ENCODE measurements at regions not wholly inside any gene's neighbourhood (a gene's known extent, or its start where the extent isn't known, plus 50 kb on each side); places are given as distances from the start of the nearest gene placed in this dataset.
A peak's percentile ranks its signal among the peaks of the same experiment; 100 is the strongest.

- H3K36me3 Mint-ChIP-seq: no peaks in the 10 kb centered on the region
- peaks cover under 1% of the 10 kb centered on the region for H3K27me3 Mint-ChIP-seq
- H3K4me3 Mint-ChIP-seq: no peak overlapping the region
- H3K27ac Mint-ChIP-seq: no peak overlapping the region
- H3K9me3 Mint-ChIP-seq: no peaks in the 10 kb centered on the region
- no peaks in the 10 kb centered on the region for H3K4me1 Mint-ChIP-seq
These were observed 527.0 kb downstream of the TBC1D22A start for GRCh38 chr22:47289336-47289985.

GRCh38 chr22:47288680-47289079 is 526.2 kb downstream of the TBC1D22A start:
- Mint-ChIP-seq H3K36me3 (no peaks in the 10 kb centered on the region), H3K27ac (no peak overlapping the region), H3K27me3 (peaks cover 2% of the 10 kb centered on the region), H3K4me3 (no peak overlapping the region), H3K9me3 (no peaks in the 10 kb centered on the region), H3K4me1 (no peaks in the 10 kb centered on the region)

GRCh38 chr22:47287516-47287915 is 525.1 kb downstream of the TBC1D22A start:
- H3K9me3 Mint-ChIP-seq: no peaks in the 10 kb centered on the region
- peaks cover 5% of the 10 kb centered on the region for H3K27me3 Mint-ChIP-seq
- H3K4me1 Mint-ChIP-seq: no peaks in the 10 kb centered on the region
- H3K27ac Mint-ChIP-seq: no peak overlapping the region
- H3K36me3 Mint-ChIP-seq: no peaks in the 10 kb centered on the region
- peak overlapping the region in 1 of 4 donors; percentile 52 for H3K4me3 Mint-ChIP-seq

- no peaks in the 10 kb centered on the region for H3K36me3 Mint-ChIP-seq
- H3K27me3 Mint-ChIP-seq: peaks cover 5% of the 10 kb centered on the region
- H3K27ac Mint-ChIP-seq: no peak overlapping the region
- no peaks in the 10 kb centered on the region for H3K9me3 Mint-ChIP-seq
- H3K4me1 Mint-ChIP-seq: no peaks in the 10 kb centered on the region
- no peak overlapping the region for H3K4me3 Mint-ChIP-seq
These were observed 524.1 kb downstream of the TBC1D22A start for GRCh38 chr22:47286590-47286989.

GRCh38 chr22:47285981-47286380 is 523.5 kb downstream of the TBC1D22A start:
- Mint-ChIP-seq H3K4me3 (no peak overlapping the region), H3K27me3 (peaks cover 5% of the 10 kb centered on the region), H3K36me3 (no peaks in the 10 kb centered on the region), H3K9me3 (no peaks in the 10 kb centered on the region), H3K4me1 (no peaks in the 10 kb centered on the region), H3K27ac (no peak overlapping the region)

GRCh38 chr22:47284822-47285221 is 522.4 kb downstream of the TBC1D22A start:
- H3K36me3 Mint-ChIP-seq: no peaks in the 10 kb centered on the region
- H3K4me3 Mint-ChIP-seq: no peak overlapping the region
- H3K27ac Mint-ChIP-seq: no peak overlapping the region
- no peaks in the 10 kb centered on the region for H3K4me1 Mint-ChIP-seq
- no peaks in the 10 kb centered on the region for H3K9me3 Mint-ChIP-seq
- H3K27me3 Mint-ChIP-seq: peaks cover 5% of the 10 kb centered on the region

- H3K36me3 Mint-ChIP-seq: no peaks in the 10 kb centered on the region
- no peaks in the 10 kb centered on the region for H3K9me3 Mint-ChIP-seq
- H3K4me1 Mint-ChIP-seq: no peaks in the 10 kb centered on the region
- no peak overlapping the region for H3K4me3 Mint-ChIP-seq
- H3K27ac Mint-ChIP-seq: no peak overlapping the region
- H3K27me3 Mint-ChIP-seq: peaks cover 5% of the 10 kb centered on the region
These were observed 521.9 kb downstream of the TBC1D22A start for GRCh38 chr22:47284360-47284759.

- Mint-ChIP-seq H3K36me3 (no peaks in the 10 kb centered on the region), H3K4me3 (no peak overlapping the region), H3K4me1 (no peaks in the 10 kb centered on the region), H3K27me3 (peaks cover 5% of the 10 kb centered on the region), H3K27ac (no peak overlapping the region), H3K9me3 (no peaks in the 10 kb centered on the region)
These were observed 521.3 kb downstream of the TBC1D22A start for GRCh38 chr22:47283616-47284270.

GRCh38 chr22:47282851-47283250 is 520.4 kb downstream of the TBC1D22A start:
- no peaks in the 10 kb centered on the region for H3K36me3 Mint-ChIP-seq
- no peaks in the 10 kb centered on the region for H3K4me1 Mint-ChIP-seq
- H3K27ac Mint-ChIP-seq: peak overlapping the region in 1 of 3 donors; percentile 54
- no peak overlapping the region for H3K4me3 Mint-ChIP-seq
- H3K27me3 Mint-ChIP-seq: peaks cover 5% of the 10 kb centered on the region
- no peaks in the 10 kb centered on the region for H3K9me3 Mint-ChIP-seq

GRCh38 chr22:47282366-47282765 is 519.9 kb downstream of the TBC1D22A start:
- H3K9me3 Mint-ChIP-seq: no peaks in the 10 kb centered on the region
- no peak overlapping the region for H3K27ac Mint-ChIP-seq
- no peak overlapping the region for H3K4me3 Mint-ChIP-seq
- no peaks in the 10 kb centered on the region for H3K4me1 Mint-ChIP-seq
- H3K27me3 Mint-ChIP-seq: peaks cover 5% of the 10 kb centered on the region
- no peaks in the 10 kb centered on the region for H3K36me3 Mint-ChIP-seq

- H3K27me3 Mint-ChIP-seq: peaks cover 7% of the 10 kb centered on the region
- H3K9me3 Mint-ChIP-seq: no peaks in the 10 kb centered on the region
- no peaks in the 10 kb centered on the region for H3K36me3 Mint-ChIP-seq
- no peaks in the 10 kb centered on the region for H3K4me1 Mint-ChIP-seq
- H3K4me3 Mint-ChIP-seq: no peak overlapping the region
- H3K27ac Mint-ChIP-seq: no peak overlapping the region
These were observed 519.0 kb downstream of the TBC1D22A start for GRCh38 chr22:47281126-47282106.

GRCh38 chr22:47280301-47280700 is 517.9 kb downstream of the TBC1D22A start:
- no peaks in the 10 kb centered on the region for H3K4me1 Mint-ChIP-seq
- H3K27ac Mint-ChIP-seq: no peak overlapping the region
- H3K36me3 Mint-ChIP-seq: no peaks in the 10 kb centered on the region
- no peaks in the 10 kb centered on the region for H3K9me3 Mint-ChIP-seq
- H3K27me3 Mint-ChIP-seq: peaks cover 10% of the 10 kb centered on the region
- no peak overlapping the region for H3K4me3 Mint-ChIP-seq

GRCh38 chr22:47279746-47280145 is 517.3 kb downstream of the TBC1D22A start:
- H3K4me3 Mint-ChIP-seq: no peak overlapping the region
- H3K9me3 Mint-ChIP-seq: no peaks in the 10 kb centered on the region
- H3K27me3 Mint-ChIP-seq: peaks cover 10% of the 10 kb centered on the region
- no peaks in the 10 kb centered on the region for H3K4me1 Mint-ChIP-seq
- H3K36me3 Mint-ChIP-seq: no peaks in the 10 kb centered on the region
- H3K27ac Mint-ChIP-seq: no peak overlapping the region

GRCh38 chr22:47279337-47279736 is 516.9 kb downstream of the TBC1D22A start:
- Mint-ChIP-seq H3K4me1 (no peaks in the 10 kb centered on the region), H3K27me3 (peaks cover 12% of the 10 kb centered on the region), H3K36me3 (no peaks in the 10 kb centered on the region), H3K9me3 (no peaks in the 10 kb centered on the region), H3K4me3 (no peak overlapping the region), H3K27ac (no peak overlapping the region)

GRCh38 chr22:47278655-47279054 is 516.2 kb downstream of the TBC1D22A start:
- H3K36me3 Mint-ChIP-seq: no peaks in the 10 kb centered on the region
- H3K4me3 Mint-ChIP-seq: no peak overlapping the region
- H3K9me3 Mint-ChIP-seq: no peaks in the 10 kb centered on the region
- peaks cover 10% of the 10 kb centered on the region for H3K27me3 Mint-ChIP-seq
- no peak overlapping the region for H3K27ac Mint-ChIP-seq
- H3K4me1 Mint-ChIP-seq: no peaks in the 10 kb centered on the region
